DND-41 (cell line): ENCODE measurements at regions not wholly inside any gene's neighbourhood (a gene's known extent, or its start where the extent isn't known, plus 50 kb on each side); places are given as distances from the start of the nearest gene placed in this dataset.

Experiments used
- ATAC-seq: fragments of 200-7000 bp; cut with Tn5 transposase; 3 replicates; pipeline ENCODE4 v1.9.1; 2021; ENCODE audit warnings: low read depth; ENCODE audit not compliant: insufficient read depth
- DNase-seq: peaks from one replicate; pipeline ENCODE4 v3.0.0-alpha.2; 2020
- H2AFZ ChIP-seq: 2 replicates; pipeline ENCODE4 v1.6.0; 2012; ENCODE audit warnings: low read depth, low read length
- H3K27ac ChIP-seq: 2 replicates; pipeline ENCODE4 v1.5.1; 2012; ENCODE audit warnings: low read length, inconsistent platforms
- H3K27me3 ChIP-seq: fragments of 200-600 bp; sonication (generic); 2 replicates; pipeline ENCODE4 v1.6.0; 2012; ENCODE audit warnings: low read length, mild to moderate bottlenecking, inconsistent platforms; ENCODE audit not compliant: insufficient read depth, poor library complexity
- H3K36me3 ChIP-seq: 2 replicates; pipeline ENCODE4 v1.5.1; 2012; ENCODE audit warnings: low read length, inconsistent platforms; ENCODE audit not compliant: insufficient read depth
- H3K4me1 ChIP-seq: 2 replicates; pipeline ENCODE4 v1.5.1; 2012; ENCODE audit warnings: mild to moderate bottlenecking, low read length; ENCODE audit not compliant: insufficient read depth
- H3K4me2 ChIP-seq: 2 replicates; pipeline ENCODE4 v1.6.0; 2012; ENCODE audit warnings: mild to moderate bottlenecking, moderate library complexity, low read length, inconsistent platforms; ENCODE audit not compliant: insufficient read depth
- H3K4me3 ChIP-seq, 2 experiments: fragments of 200-600 bp in 1 of 2; shearing (Covaris generic) in 1 of 2; 2 replicates each; pipeline ENCODE4 v1.5.1; 2012 to 2016; ENCODE audit warnings: inconsistent platforms in 2 of 2, low read length in 2 of 2, mild to moderate bottlenecking in 2 of 2, low read depth in 1 of 2, moderate library complexity in 1 of 2
- H3K79me2 ChIP-seq: 2 replicates; pipeline ENCODE4 v1.6.0; 2012; ENCODE audit warnings: low read length, inconsistent platforms; ENCODE audit not compliant: insufficient read depth
- H3K9ac ChIP-seq: 2 replicates; pipeline ENCODE4 v1.6.0; 2012; ENCODE audit warnings: low read depth, mild to moderate bottlenecking, inconsistent platforms, low read length, moderate library complexity
- H3K9me3 ChIP-seq: 2 replicates; pipeline ENCODE4 v1.5.1; 2012; ENCODE audit warnings: low read length, moderate library complexity, mild to moderate bottlenecking, inconsistent platforms; ENCODE audit not compliant: insufficient read depth, severe bottlenecking
- H4K20me1 ChIP-seq: 2 replicates; pipeline ENCODE4 v1.6.0; 2012; ENCODE audit warnings: low read length; ENCODE audit not compliant: insufficient read depth
- EZH2 ChIP-seq: IDR thresholded peaks from 3 replicates; pipeline ENCODE4 v1.6.1; 2012; ENCODE audit warnings: borderline replicate concordance, low read depth, mild to moderate bottlenecking, moderate library complexity, low read length, inconsistent platforms; ENCODE audit not compliant: severe bottlenecking
- TF ChIP-seq, protein P1 (sequence below): IDR thresholded peaks from 2 replicates; pipeline ENCODE4 v1.5.1; 2012; ENCODE audit warnings: borderline replicate concordance, low read length, moderate library complexity, mild to moderate bottlenecking; ENCODE audit not compliant: poor library complexity, severe bottlenecking; ENCODE audit errors: extremely low read depth

DNA sequence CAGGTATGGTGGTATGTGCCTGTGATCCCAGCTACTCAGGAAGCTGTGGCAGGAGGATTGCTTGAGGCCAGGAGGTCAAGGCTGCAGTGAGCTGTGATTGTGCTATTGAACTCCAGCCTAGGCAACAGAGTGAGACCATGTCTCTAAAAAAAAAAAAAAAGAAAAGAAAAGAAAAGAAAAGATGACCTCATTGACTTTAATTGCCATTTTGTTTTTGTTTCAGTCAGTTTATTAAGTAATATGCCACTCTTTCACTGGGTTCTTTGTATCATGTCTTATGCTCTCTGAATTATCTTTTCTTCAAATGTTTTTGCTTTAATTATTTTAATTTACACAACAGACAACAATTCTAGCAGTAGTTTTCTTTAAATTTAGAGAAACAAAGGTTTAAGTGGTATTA, 293.8 kb downstream of the TSHZ3 start:
- H3K27ac ChIP-seq = no peak overlapping the region
- no peaks in the 10 kb centered on the region for H3K36me3 ChIP-seq
- H3K9me3 ChIP-seq = no peaks in the 10 kb centered on the region
- no peaks in the 10 kb centered on the region for H3K79me2 ChIP-seq
- DNase-seq (no peak), ATAC-seq (no peak)
- no peaks in the 10 kb centered on the region for H3K27me3 ChIP-seq
- H3K9ac ChIP-seq = no peak overlapping the region
- no peak overlapping the region for H3K4me3 ChIP-seq
- H4K20me1 ChIP-seq = no peaks in the 10 kb centered on the region
- no peaks in the 10 kb centered on the region for H3K4me1 ChIP-seq
- no peak overlapping the region for H3K4me2 ChIP-seq
- no peak overlapping the region for H2AFZ ChIP-seq
- TF ChIP-seq EZH2 = no peak

DNA sequence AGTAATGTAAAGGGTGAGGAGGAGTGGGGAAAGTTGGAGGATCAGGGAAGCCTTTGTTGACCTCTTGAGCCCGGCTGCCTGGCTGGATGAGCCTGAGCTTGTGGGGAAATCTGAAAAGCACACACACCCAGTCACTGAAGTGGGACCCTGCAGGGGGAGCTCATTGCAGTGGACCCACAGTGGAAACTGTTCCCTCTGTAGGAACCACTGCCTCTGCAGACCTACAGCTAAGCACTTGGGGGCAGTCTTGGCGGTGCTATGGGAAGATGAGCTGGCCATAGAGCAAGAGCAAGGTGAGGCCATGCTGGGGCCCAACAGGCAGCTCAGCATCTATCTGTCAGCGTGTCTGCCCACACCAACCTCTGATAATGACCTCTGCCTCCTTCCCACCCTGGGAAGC, 294.8 kb downstream of the TSHZ3 start:
- Histone ChIP-seq H3K4me3 (no peak overlapping the region), H3K9ac (no peak overlapping the region), H3K9me3 (no peaks in the 10 kb centered on the region), H3K79me2 (no peaks in the 10 kb centered on the region), H3K4me1 (no peaks in the 10 kb centered on the region), H3K4me2 (no peak overlapping the region), H3K27ac (no peak overlapping the region), H3K36me3 (no peaks in the 10 kb centered on the region), H4K20me1 (no peaks in the 10 kb centered on the region), H3K27me3 (no peaks in the 10 kb centered on the region), H2AFZ (no peak overlapping the region)
- DNase-seq = peak; percentile 24
- TF ChIP-seq, protein P1, sequence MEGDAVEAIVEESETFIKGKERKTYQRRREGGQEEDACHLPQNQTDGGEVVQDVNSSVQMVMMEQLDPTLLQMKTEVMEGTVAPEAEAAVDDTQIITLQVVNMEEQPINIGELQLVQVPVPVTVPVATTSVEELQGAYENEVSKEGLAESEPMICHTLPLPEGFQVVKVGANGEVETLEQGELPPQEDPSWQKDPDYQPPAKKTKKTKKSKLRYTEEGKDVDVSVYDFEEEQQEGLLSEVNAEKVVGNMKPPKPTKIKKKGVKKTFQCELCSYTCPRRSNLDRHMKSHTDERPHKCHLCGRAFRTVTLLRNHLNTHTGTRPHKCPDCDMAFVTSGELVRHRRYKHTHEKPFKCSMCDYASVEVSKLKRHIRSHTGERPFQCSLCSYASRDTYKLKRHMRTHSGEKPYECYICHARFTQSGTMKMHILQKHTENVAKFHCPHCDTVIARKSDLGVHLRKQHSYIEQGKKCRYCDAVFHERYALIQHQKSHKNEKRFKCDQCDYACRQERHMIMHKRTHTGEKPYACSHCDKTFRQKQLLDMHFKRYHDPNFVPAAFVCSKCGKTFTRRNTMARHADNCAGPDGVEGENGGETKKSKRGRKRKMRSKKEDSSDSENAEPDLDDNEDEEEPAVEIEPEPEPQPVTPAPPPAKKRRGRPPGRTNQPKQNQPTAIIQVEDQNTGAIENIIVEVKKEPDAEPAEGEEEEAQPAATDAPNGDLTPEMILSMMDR = peak; percentile 55
- no peak for TF ChIP-seq EZH2
- peak; percentile 50; the same call in 1 of the 3 replicates for ATAC-seq

DNA sequence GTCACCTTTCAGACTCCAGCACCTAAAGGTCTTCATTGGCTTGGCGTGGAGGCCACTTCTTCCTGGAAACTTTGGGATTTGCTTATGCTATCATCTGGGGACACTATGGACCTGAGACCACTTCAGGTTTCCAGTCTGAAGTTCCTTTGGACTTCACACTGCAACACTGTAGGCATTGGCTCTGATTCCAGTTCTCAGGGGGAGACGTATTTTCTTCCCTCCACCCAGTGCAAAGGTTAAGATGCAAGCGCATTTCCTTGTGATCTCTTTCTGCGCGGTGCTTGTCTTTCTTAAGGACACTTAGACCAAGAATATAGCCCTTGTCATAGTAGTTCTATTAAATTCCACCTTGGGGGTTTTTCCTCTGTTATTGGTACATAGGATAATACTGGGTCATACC, 299.8 kb downstream of the TSHZ3 start:
- no peak for TF ChIP-seq EZH2
- TF ChIP-seq, protein P1 = no peak
- H3K9me3 ChIP-seq = no peaks in the 10 kb centered on the region
- H3K79me2 ChIP-seq = no peaks in the 10 kb centered on the region
- no peak overlapping the region for H2AFZ ChIP-seq
- H3K4me2 ChIP-seq = no peak overlapping the region
- no peaks in the 10 kb centered on the region for H3K27me3 ChIP-seq
- H3K4me3 ChIP-seq = no peak overlapping the region
- H4K20me1 ChIP-seq = no peaks in the 10 kb centered on the region
- no peaks in the 10 kb centered on the region for H3K36me3 ChIP-seq
- DNase-seq (no peak), ATAC-seq (no peak)
- H3K4me1 ChIP-seq = no peaks in the 10 kb centered on the region
- no peak overlapping the region for H3K27ac ChIP-seq
- H3K9ac ChIP-seq = no peak overlapping the region

DNA sequence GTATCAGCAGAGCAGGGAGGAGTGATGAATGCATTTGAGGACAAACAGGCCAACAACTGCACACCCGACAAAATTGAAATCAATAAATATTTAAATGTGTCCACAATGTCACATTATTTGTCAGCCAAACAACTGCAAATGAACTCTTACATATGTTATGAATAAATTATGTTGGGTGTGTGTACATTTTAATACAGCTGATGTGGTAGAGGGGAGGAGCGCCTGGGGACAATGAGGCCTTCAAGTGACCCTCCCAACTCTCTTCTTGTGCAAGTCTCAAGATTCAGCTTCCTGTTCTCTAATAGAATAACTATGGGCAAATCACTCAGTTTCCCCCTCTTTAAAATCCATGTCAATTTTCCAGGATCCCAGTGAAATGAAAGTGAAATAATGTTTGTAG, 303.2 kb downstream of the TSHZ3 start:
- H3K4me3 ChIP-seq = no peak overlapping the region
- no peaks in the 10 kb centered on the region for H4K20me1 ChIP-seq
- ATAC-seq (no peak), DNase-seq (no peak)
- H3K9me3 ChIP-seq = no peaks in the 10 kb centered on the region
- no peaks in the 10 kb centered on the region for H3K4me1 ChIP-seq
- H3K9ac ChIP-seq = no peak overlapping the region
- H3K79me2 ChIP-seq = no peaks in the 10 kb centered on the region
- H3K27ac ChIP-seq = no peak overlapping the region
- no peak overlapping the region for H2AFZ ChIP-seq
- TF ChIP-seq, protein P1 = no peak
- no peak for TF ChIP-seq EZH2
- H3K27me3 ChIP-seq = no peaks in the 10 kb centered on the region
- H3K36me3 ChIP-seq = no peaks in the 10 kb centered on the region
- H3K4me2 ChIP-seq = no peak overlapping the region
